DOHH2 (cell line): ENCODE measurements at regions not wholly inside any gene's neighbourhood (a gene's known extent, or its start where the extent isn't known, plus 50 kb on each side); places are given as distances from the start of the nearest gene placed in this dataset.

Source experiments
- H3F3A ChIP-seq: fragments of 200-600 bp; sonication (generic), shearing (Covaris generic); 2 replicates; pipeline ENCODE4 v1.6.0; 2016; ENCODE audit warnings: antibody characterized with exemption, mild to moderate bottlenecking; ENCODE audit not compliant: control insufficient read depth, insufficient read depth
- H3K27ac ChIP-seq: fragments of 200-600 bp; sonication (generic); 2 replicates; pipeline ENCODE4 v1.5.1; 2014; ENCODE audit warnings: low read depth, mild to moderate bottlenecking, low read length, moderate library complexity
- H3K27me3 ChIP-seq: fragments of 200-600 bp; sonication (generic); 2 replicates; pipeline ENCODE4 v1.6.1; 2014; ENCODE audit warnings: mild to moderate bottlenecking, low read length, mixed read lengths; ENCODE audit not compliant: control insufficient read depth
- H3K36me3 ChIP-seq: fragments of 200-600 bp; sonication (generic); 2 replicates; pipeline ENCODE4 v1.6.1; 2014; ENCODE audit warnings: mild to moderate bottlenecking, low read length, moderate library complexity, mixed read lengths; ENCODE audit not compliant: control insufficient read depth
- H3K4me1 ChIP-seq: fragments of 200-600 bp; sonication (generic); 2 replicates; pipeline ENCODE4 v1.6.1; 2014; ENCODE audit warnings: mild to moderate bottlenecking, low read length, mixed read lengths; ENCODE audit not compliant: control insufficient read depth
- H3K4me2 ChIP-seq: fragments of 200-600 bp; sonication (generic); 2 replicates; pipeline ENCODE4 v1.6.0; 2014; ENCODE audit warnings: mild to moderate bottlenecking, low read length, moderate library complexity
- H3K4me3 ChIP-seq: fragments of 200-600 bp; sonication (generic); 2 replicates; pipeline ENCODE4 v1.5.1; 2014; ENCODE audit warnings: mild to moderate bottlenecking, low read length, mixed read lengths
- H3K79me2 ChIP-seq: fragments of 200-600 bp; sonication (generic); 2 replicates; pipeline ENCODE4 v1.6.1; 2014; ENCODE audit warnings: mild to moderate bottlenecking, low read length, mixed read lengths; ENCODE audit not compliant: control insufficient read depth
- H3K9me2 ChIP-seq: fragments of 200-600 bp; sonication (generic); replicated peaks from 2 replicates; pipeline ENCODE4 v1.6.1; 2014; ENCODE audit warnings: mild to moderate bottlenecking, low read length, mixed read lengths; ENCODE audit not compliant: control insufficient read depth
- H3K9me3 ChIP-seq: fragments of 200-600 bp; sonication (generic); 2 replicates; pipeline ENCODE4 v1.6.1; 2014; ENCODE audit warnings: antibody characterized with exemption, low read length, mixed read lengths; ENCODE audit not compliant: control insufficient read depth, insufficient read depth
- H4K20me1 ChIP-seq: fragments of 200-600 bp; sonication (generic); 2 replicates; pipeline ENCODE4 v1.6.0; 2014; ENCODE audit warnings: low read depth, mild to moderate bottlenecking, antibody characterized with exemption, low read length, moderate library complexity; ENCODE audit not compliant: control insufficient read depth, insufficient read depth
- EZH2phosphoT487 ChIP-seq: fragments of 200-600 bp; sonication (generic); IDR thresholded peaks from 2 replicates; pipeline ENCODE4 v1.6.1; 2017; ENCODE audit warnings: borderline replicate concordance, mild to moderate bottlenecking, antibody characterized with exemption, low read length, moderate library complexity, mixed read lengths
- TF ChIP-seq, protein P1 (sequence below): fragments of 200-600 bp; sonication (generic); IDR thresholded peaks from one replicate; pipeline ENCODE4 v1.5.1; 2014; ENCODE audit warnings: antibody characterized with exemption, mild to moderate bottlenecking, low read depth, low read length; ENCODE audit not compliant: poor library complexity, severe bottlenecking

DNA sequence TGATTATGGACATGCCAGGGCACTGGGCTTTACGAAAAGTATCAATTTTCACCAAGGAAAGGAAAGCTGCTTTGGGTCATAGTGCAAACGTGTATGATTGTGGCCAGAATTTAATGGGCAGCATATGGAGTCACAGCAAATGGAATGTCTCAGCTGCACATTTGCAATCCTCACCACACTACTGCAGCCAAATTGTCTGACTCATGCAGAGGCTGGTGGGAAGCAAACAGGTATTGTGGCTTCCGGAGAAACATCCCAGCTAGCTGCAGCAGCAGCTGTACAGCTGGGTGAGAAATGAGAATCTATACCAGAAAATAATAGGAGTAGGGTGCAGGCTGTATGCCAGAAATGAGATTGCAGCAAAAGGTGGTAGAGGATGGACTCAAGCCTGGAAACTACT is 374.7 kb upstream of the VWC2 start:
- TF ChIP-seq EZH2phosphoT487: no peak
- TF ChIP-seq, protein P1, sequence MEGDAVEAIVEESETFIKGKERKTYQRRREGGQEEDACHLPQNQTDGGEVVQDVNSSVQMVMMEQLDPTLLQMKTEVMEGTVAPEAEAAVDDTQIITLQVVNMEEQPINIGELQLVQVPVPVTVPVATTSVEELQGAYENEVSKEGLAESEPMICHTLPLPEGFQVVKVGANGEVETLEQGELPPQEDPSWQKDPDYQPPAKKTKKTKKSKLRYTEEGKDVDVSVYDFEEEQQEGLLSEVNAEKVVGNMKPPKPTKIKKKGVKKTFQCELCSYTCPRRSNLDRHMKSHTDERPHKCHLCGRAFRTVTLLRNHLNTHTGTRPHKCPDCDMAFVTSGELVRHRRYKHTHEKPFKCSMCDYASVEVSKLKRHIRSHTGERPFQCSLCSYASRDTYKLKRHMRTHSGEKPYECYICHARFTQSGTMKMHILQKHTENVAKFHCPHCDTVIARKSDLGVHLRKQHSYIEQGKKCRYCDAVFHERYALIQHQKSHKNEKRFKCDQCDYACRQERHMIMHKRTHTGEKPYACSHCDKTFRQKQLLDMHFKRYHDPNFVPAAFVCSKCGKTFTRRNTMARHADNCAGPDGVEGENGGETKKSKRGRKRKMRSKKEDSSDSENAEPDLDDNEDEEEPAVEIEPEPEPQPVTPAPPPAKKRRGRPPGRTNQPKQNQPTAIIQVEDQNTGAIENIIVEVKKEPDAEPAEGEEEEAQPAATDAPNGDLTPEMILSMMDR: no peak
- Histone ChIP-seq H3K4me1 (no peaks in the 10 kb centered on the region), H3K9me2 (no peaks in the 10 kb centered on the region), H3K36me3 (no peaks in the 10 kb centered on the region), H3K27me3 (no peaks in the 10 kb centered on the region), H3K9me3 (no peaks in the 10 kb centered on the region), H3K79me2 (no peaks in the 10 kb centered on the region), H3K4me2 (no peak overlapping the region), H3K4me3 (no peak overlapping the region), H3F3A (no peaks in the 10 kb centered on the region), H3K27ac (no peak overlapping the region), H4K20me1 (no peaks in the 10 kb centered on the region)

GRCh38 chr7:49400891-49401550 is 372.4 kb upstream of the VWC2 start:
- Histone ChIP-seq H3K4me2 (no peak overlapping the region), H3F3A (no peaks in the 10 kb centered on the region), H3K4me1 (no peaks in the 10 kb centered on the region), H3K27ac (no peak overlapping the region), H3K36me3 (no peaks in the 10 kb centered on the region), H3K79me2 (no peaks in the 10 kb centered on the region), H3K27me3 (no peaks in the 10 kb centered on the region), H3K4me3 (no peak overlapping the region), H3K9me2 (no peaks in the 10 kb centered on the region), H3K9me3 (no peaks in the 10 kb centered on the region), H4K20me1 (no peaks in the 10 kb centered on the region)
- TF ChIP-seq EZH2phosphoT487: no peak
- TF ChIP-seq, protein P1: no peak

GRCh38 chr7:49403844-49404243 is 369.6 kb upstream of the VWC2 start:
- Histone ChIP-seq H3K27ac (no peak overlapping the region), H3K4me2 (no peak overlapping the region)
- TF ChIP-seq, protein P1: no peak
- TF ChIP-seq EZH2phosphoT487: no peak

More at GRCh38 chr7:49403844-49404243, 369.6 kb upstream of the VWC2 start:
- Histone ChIP-seq H3K4me3 (no peak overlapping the region), H3K4me1 (no peaks in the 10 kb centered on the region), H3K27me3 (no peaks in the 10 kb centered on the region), H3K36me3 (no peaks in the 10 kb centered on the region), H3F3A (no peaks in the 10 kb centered on the region), H3K9me2 (no peaks in the 10 kb centered on the region), H3K9me3 (no peaks in the 10 kb centered on the region), H4K20me1 (no peaks in the 10 kb centered on the region), H3K79me2 (no peaks in the 10 kb centered on the region)
